ENCODE measurements at regions not wholly inside any gene's neighbourhood (a gene's known extent, or its start where the extent isn't known, plus 50 kb on each side); places are given as distances from the start of the nearest gene placed in this dataset.

GRCh38 chr15:93917181-93917580 is 314.2 kb upstream of the MCTP2 start:
- H3K4me1 ChIP-seq (ENCODE audit: control insufficient read depth in 2 of 3, insufficient read depth in 2 of 3, low read depth in 1 of 3, low read length in 3 of 3), result no peaks in the 10 kb centered on the region
- no peaks in the 10 kb centered on the region for H3K36me3 ChIP-seq (ENCODE audit: control insufficient read depth in 2 of 3, insufficient read depth in 3 of 3, low read length in 3 of 3)
- FAIRE-seq (no peak), DNase-seq (no peak)
- no peaks in the 10 kb centered on the region for H3K27me3 ChIP-seq (ENCODE audit: control insufficient read depth, insufficient read depth, low read length)
- no peak overlapping the region for H3K9ac ChIP-seq (ENCODE audit: low read length in 3 of 3)
- no peak for TF ChIP-seq CTCF (IDR thresholded peaks at IDR 0.05; ENCODE audit: borderline replicate concordance, extremely low read depth, insufficient read depth)
- intact Hi-C loops (cut with DNase I), result no loop called here
- H3K27ac ChIP-seq (ENCODE audit: low read depth in 2 of 2, low read length in 2 of 2), result no peak overlapping the region
- no peaks in the 10 kb centered on the region for H3K9me3 ChIP-seq (ENCODE audit: control insufficient read depth in 2 of 3, insufficient read depth in 1 of 3, low read length in 3 of 3)
- no peak overlapping the region for H3K4me3 ChIP-seq (ENCODE audit: low read length in 3 of 3)

GRCh38 chr15:93913871-93914270 is 317.5 kb upstream of the MCTP2 start:
- FAIRE-seq, result no peak
- Histone ChIP-seq H3K27me3 (ENCODE audit: control insufficient read depth, insufficient read depth, low read length) (no peaks in the 10 kb centered on the region), H3K27ac (ENCODE audit: low read depth in 2 of 2, low read length in 2 of 2) (no peak overlapping the region), H3K4me1 (ENCODE audit: control insufficient read depth in 2 of 3, insufficient read depth in 2 of 3, low read depth in 1 of 3, low read length in 3 of 3) (no peaks in the 10 kb centered on the region), H3K4me3 (ENCODE audit: low read length in 3 of 3) (no peak overlapping the region), H3K36me3 (ENCODE audit: control insufficient read depth in 2 of 3, insufficient read depth in 3 of 3, low read length in 3 of 3) (no peaks in the 10 kb centered on the region), H3K9me3 (ENCODE audit: control insufficient read depth in 2 of 3, insufficient read depth in 1 of 3, low read length in 3 of 3) (no peaks in the 10 kb centered on the region), H3K9ac (ENCODE audit: low read length in 3 of 3) (no peak overlapping the region)
- DNase-seq, result no peak
- TF ChIP-seq CTCF (IDR thresholded peaks at IDR 0.05; ENCODE audit: borderline replicate concordance, extremely low read depth, insufficient read depth), result no peak
- intact Hi-C loops (cut with DNase I), result no loop called here

- no peaks in the 10 kb centered on the region for H3K36me3 ChIP-seq (ENCODE audit: control insufficient read depth in 2 of 3, insufficient read depth in 3 of 3, low read length in 3 of 3)
- DNase-seq (no peak), FAIRE-seq (no peak)
- H3K27ac ChIP-seq (ENCODE audit: low read depth in 2 of 2, low read length in 2 of 2), result no peak overlapping the region
- no peak for TF ChIP-seq CTCF (IDR thresholded peaks at IDR 0.05; ENCODE audit: borderline replicate concordance, extremely low read depth, insufficient read depth)
- H3K9me3 ChIP-seq (ENCODE audit: control insufficient read depth in 2 of 3, insufficient read depth in 1 of 3, low read length in 3 of 3), result no peaks in the 10 kb centered on the region
- no peak overlapping the region for H3K4me3 ChIP-seq (ENCODE audit: low read length in 3 of 3)
- intact Hi-C loops (cut with DNase I), result no loop called here
- H3K4me1 ChIP-seq (ENCODE audit: control insufficient read depth in 2 of 3, insufficient read depth in 2 of 3, low read depth in 1 of 3, low read length in 3 of 3), result no peaks in the 10 kb centered on the region
- no peaks in the 10 kb centered on the region for H3K27me3 ChIP-seq (ENCODE audit: control insufficient read depth, insufficient read depth, low read length)
- H3K9ac ChIP-seq (ENCODE audit: low read length in 3 of 3), result no peak overlapping the region
These were observed 318.1 kb upstream of the MCTP2 start for GRCh38 chr15:93913310-93913709.

Measured in kidney (tissue), 13 donors.